ENCODE measurements at regions not wholly inside any gene's neighbourhood (a gene's known extent, or its start where the extent isn't known, plus 50 kb on each side); places are given as distances from the start of the nearest gene placed in this dataset.

- Histone ChIP-seq H3K4me1 (ENCODE audit: control insufficient read depth in 2 of 3, insufficient read depth in 2 of 3, low read depth in 1 of 3, low read length in 3 of 3) (peaks cover 0 to 2% (median 0%) of the 10 kb centered on the region in 3 donors), H3K36me3 (ENCODE audit: control insufficient read depth in 2 of 3, insufficient read depth in 3 of 3, low read length in 3 of 3) (no peaks in the 10 kb centered on the region), H3K9me3 (ENCODE audit: control insufficient read depth in 2 of 3, insufficient read depth in 1 of 3, low read length in 3 of 3) (no peaks in the 10 kb centered on the region), H3K4me3 (ENCODE audit: low read length in 3 of 3) (no peak overlapping the region), H3K27me3 (ENCODE audit: control insufficient read depth, insufficient read depth, low read length) (no peaks in the 10 kb centered on the region), H3K27ac (ENCODE audit: low read depth in 2 of 2, low read length in 2 of 2) (no peak overlapping the region), H3K9ac (ENCODE audit: low read length in 3 of 3) (no peak overlapping the region)
- peak in 1 of 5 donors; percentile 27 for DNase-seq
- intact Hi-C loops (cut with DNase I) = no loop called here
- FAIRE-seq = no peak
- TF ChIP-seq, protein P1, sequence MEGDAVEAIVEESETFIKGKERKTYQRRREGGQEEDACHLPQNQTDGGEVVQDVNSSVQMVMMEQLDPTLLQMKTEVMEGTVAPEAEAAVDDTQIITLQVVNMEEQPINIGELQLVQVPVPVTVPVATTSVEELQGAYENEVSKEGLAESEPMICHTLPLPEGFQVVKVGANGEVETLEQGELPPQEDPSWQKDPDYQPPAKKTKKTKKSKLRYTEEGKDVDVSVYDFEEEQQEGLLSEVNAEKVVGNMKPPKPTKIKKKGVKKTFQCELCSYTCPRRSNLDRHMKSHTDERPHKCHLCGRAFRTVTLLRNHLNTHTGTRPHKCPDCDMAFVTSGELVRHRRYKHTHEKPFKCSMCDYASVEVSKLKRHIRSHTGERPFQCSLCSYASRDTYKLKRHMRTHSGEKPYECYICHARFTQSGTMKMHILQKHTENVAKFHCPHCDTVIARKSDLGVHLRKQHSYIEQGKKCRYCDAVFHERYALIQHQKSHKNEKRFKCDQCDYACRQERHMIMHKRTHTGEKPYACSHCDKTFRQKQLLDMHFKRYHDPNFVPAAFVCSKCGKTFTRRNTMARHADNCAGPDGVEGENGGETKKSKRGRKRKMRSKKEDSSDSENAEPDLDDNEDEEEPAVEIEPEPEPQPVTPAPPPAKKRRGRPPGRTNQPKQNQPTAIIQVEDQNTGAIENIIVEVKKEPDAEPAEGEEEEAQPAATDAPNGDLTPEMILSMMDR (IDR thresholded peaks at IDR 0.05; ENCODE audit: borderline replicate concordance, extremely low read depth, insufficient read depth) = peak; percentile 17
Measured at GRCh38 chr14:53412819-53413675, 259.9 kb upstream of the DDHD1 start.

- no peaks in the 10 kb centered on the region for H3K36me3 ChIP-seq (ENCODE audit: control insufficient read depth in 2 of 3, insufficient read depth in 3 of 3, low read length in 3 of 3)
- H3K27ac ChIP-seq (ENCODE audit: low read depth in 2 of 2, low read length in 2 of 2) = no peak overlapping the region
- no peak overlapping the region for H3K9ac ChIP-seq (ENCODE audit: low read length in 3 of 3)
- no peaks in the 10 kb centered on the region for H3K27me3 ChIP-seq (ENCODE audit: control insufficient read depth, insufficient read depth, low read length)
- intact Hi-C loops (cut with DNase I) = no loop called here
- no peak overlapping the region for H3K4me3 ChIP-seq (ENCODE audit: low read length in 3 of 3)
- TF ChIP-seq, protein P1 (IDR thresholded peaks at IDR 0.05; ENCODE audit: borderline replicate concordance, extremely low read depth, insufficient read depth) = no peak
- FAIRE-seq (no peak), DNase-seq (peak in 3 of 5 donors; percentile 35 to 62 (median 38))
- H3K9me3 ChIP-seq (ENCODE audit: control insufficient read depth in 2 of 3, insufficient read depth in 1 of 3, low read length in 3 of 3) = no peaks in the 10 kb centered on the region
- H3K4me1 ChIP-seq (ENCODE audit: control insufficient read depth in 2 of 3, insufficient read depth in 2 of 3, low read depth in 1 of 3, low read length in 3 of 3) = peaks cover 0 to 2% (median 0%) of the 10 kb centered on the region in 3 donors
Measured at GRCh38 chr14:53411125-53411524, 258.0 kb upstream of the DDHD1 start.

GRCh38 chr14:53409969-53410368 is 256.8 kb upstream of the DDHD1 start:
- TF ChIP-seq, protein P1 (IDR thresholded peaks at IDR 0.05; ENCODE audit: borderline replicate concordance, extremely low read depth, insufficient read depth) = no peak
- no peak for FAIRE-seq
- Histone ChIP-seq H3K27ac (ENCODE audit: low read depth in 2 of 2, low read length in 2 of 2) (no peak overlapping the region), H3K9ac (ENCODE audit: low read length in 3 of 3) (no peak overlapping the region), H3K9me3 (ENCODE audit: control insufficient read depth in 2 of 3, insufficient read depth in 1 of 3, low read length in 3 of 3) (no peaks in the 10 kb centered on the region), H3K4me1 (ENCODE audit: control insufficient read depth in 2 of 3, insufficient read depth in 2 of 3, low read depth in 1 of 3, low read length in 3 of 3) (peaks cover 0 to 2% (median 0%) of the 10 kb centered on the region in 3 donors), H3K4me3 (ENCODE audit: low read length in 3 of 3) (no peak overlapping the region), H3K27me3 (ENCODE audit: control insufficient read depth, insufficient read depth, low read length) (no peaks in the 10 kb centered on the region), H3K36me3 (ENCODE audit: control insufficient read depth in 2 of 3, insufficient read depth in 3 of 3, low read length in 3 of 3) (no peaks in the 10 kb centered on the region)
- intact Hi-C loops (cut with DNase I) = no loop called here
- DNase-seq = no peak
